IMR-90 (cell line): ENCODE measurements at regions not wholly inside any gene's neighbourhood (a gene's known extent, or its start where the extent isn't known, plus 50 kb on each side); places are given as distances from the start of the nearest gene placed in this dataset.

Experiments used
- CTCF ChIP-seq: conservative IDR thresholded peaks from 2 replicates; pipeline ENCODE4 v1.5.1; 2012; ENCODE audit warnings: mild to moderate bottlenecking, low read depth, low read length, improper control_type of control experiment
- FOS ChIP-seq: fragments of 150-350 bp; IDR thresholded peaks from 2 replicates; pipeline ENCODE4 v1.6.1; 2016; ENCODE audit warnings: low read depth, low read length
- MAZ ChIP-seq: IDR thresholded peaks from 2 replicates; pipeline ENCODE4 v1.6.1; 2012; ENCODE audit warnings: low read depth, mild to moderate bottlenecking, low read length, improper control_type of control experiment, moderate library complexity, borderline replicate concordance
- MXI1 ChIP-seq: IDR thresholded peaks from 2 replicates; pipeline ENCODE4 v1.6.1; 2012; ENCODE audit warnings: low read depth, mild to moderate bottlenecking, low read length, moderate library complexity, borderline replicate concordance
- POLR2A ChIP-seq: IDR thresholded peaks from 2 replicates; pipeline ENCODE4 v1.6.1; 2012; ENCODE audit warnings: mild to moderate bottlenecking, low read depth, low read length
- RCOR1 ChIP-seq: IDR thresholded peaks from 2 replicates; pipeline ENCODE4 v1.6.1; 2012; ENCODE audit warnings: mild to moderate bottlenecking, low read length, improper control_type of control experiment; ENCODE audit not compliant: insufficient replicate concordance
- SMC3 ChIP-seq: fragments of 150-350 bp; IDR thresholded peaks from 2 replicates; pipeline ENCODE4 v1.6.1; 2016; ENCODE audit warnings: low read depth, mild to moderate bottlenecking, antibody characterized with exemption, low read length, moderate library complexity
- USF2 ChIP-seq: fragments of 150-350 bp; IDR thresholded peaks from 2 replicates; pipeline ENCODE4 v1.6.1; 2017; ENCODE audit warnings: mild to moderate bottlenecking, antibody characterized with exemption, low read length, low read depth

- TF ChIP-seq USF2 (no peak), CTCF (no peak), RCOR1 (no peak), POLR2A (no peak), MAZ (no peak), MXI1 (no peak), FOS (no peak), SMC3 (no peak)
These were observed 70.6 kb upstream of the PCSK1 start for GRCh38 chr5:96503501-96504236.
